PFSK-1 (cell line): ENCODE measurements at regions not wholly inside any gene's neighbourhood (a gene's known extent, or its start where the extent isn't known, plus 50 kb on each side); places are given as distances from the start of the nearest gene placed in this dataset.

Source experiments
- FOXP2 ChIP-seq: optimal IDR thresholded peaks from 2 replicates; pipeline ENCODE3; 2011; ENCODE audit warnings: borderline replicate concordance, control low read depth, inconsistent platforms; ENCODE audit not compliant: insufficient read depth; ENCODE audit errors: extremely low read length, extremely low read depth
- POLR2AphosphoS5 ChIP-seq: IDR thresholded peaks from 2 replicates; pipeline ENCODE4 v1.6.1; 2012; ENCODE audit warnings: low read depth, mild to moderate bottlenecking, control low read depth, low read length, moderate library complexity
- REST ChIP-seq, 2 experiments: IDR thresholded peaks; 2 replicates each; pipeline versions ENCODE4 v1.6.1 to v1.8.0; 2011 to 2012; ENCODE audit warnings: low read depth in 2 of 2, low read length in 2 of 2, control low read depth in 1 of 2, inconsistent platforms in 1 of 2, mild to moderate bottlenecking in 1 of 2, moderate library complexity in 1 of 2; ENCODE audit not compliant: insufficient read depth in 1 of 2
- SIN3A ChIP-seq: IDR thresholded peaks from 2 replicates; pipeline ENCODE4 v1.6.1; 2012; ENCODE audit warnings: mild to moderate bottlenecking, low read length, moderate library complexity, borderline replicate concordance; ENCODE audit not compliant: insufficient read depth
- TAF1 ChIP-seq: IDR thresholded peaks from 2 replicates; pipeline ENCODE4 v1.6.1; 2012; ENCODE audit warnings: low read length, control low read depth, borderline replicate concordance; ENCODE audit not compliant: insufficient read depth

GRCh38 chr12:92488735-92489134 is 214.1 kb upstream of the PLEKHG7 start:
- TF ChIP-seq POLR2AphosphoS5 = no peak
- no peak for TF ChIP-seq REST (IDR thresholded peaks at IDR 0.05; ENCODE audit: insufficient read depth in 1 of 2, low read depth in 2 of 2, low read length in 2 of 2)
- no peak for TF ChIP-seq TAF1
- TF ChIP-seq SIN3A = no peak
- TF ChIP-seq FOXP2 = no peak
